ENCODE measurements at regions not wholly inside any gene's neighbourhood (a gene's known extent, or its start where the extent isn't known, plus 50 kb on each side); places are given as distances from the start of the nearest gene placed in this dataset.
A peak's percentile ranks its signal among the peaks of the same experiment; 100 is the strongest.

DNA sequence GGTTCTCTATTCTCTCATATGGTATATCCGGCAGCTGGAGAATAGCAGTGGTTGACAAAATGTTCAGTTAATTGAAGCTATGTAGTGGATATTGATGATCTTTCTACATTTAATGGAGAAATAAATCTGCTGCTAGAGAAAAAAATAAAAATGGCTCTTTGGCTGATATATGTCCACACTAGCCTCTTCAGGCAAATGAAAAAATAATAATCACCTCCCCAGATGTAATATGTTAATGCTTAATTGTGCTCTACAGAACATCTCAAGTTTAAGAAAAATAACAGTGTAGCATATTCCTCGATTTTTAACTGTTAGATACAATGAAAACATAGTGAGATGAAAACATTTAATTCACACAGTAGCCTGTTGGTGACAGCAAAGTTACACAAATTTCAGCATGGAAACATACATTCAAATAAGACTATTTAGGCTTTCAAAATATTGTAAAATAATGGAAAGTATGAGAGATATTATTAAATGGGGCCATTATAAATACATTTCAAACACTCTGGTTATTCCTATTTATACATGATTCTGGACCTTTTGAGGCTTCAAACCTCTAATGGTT is 543.0 kb downstream of the MAT2B start:
- peak in 1 of 6 experiments; percentile 17 for TF ChIP-seq CTCF (IDR thresholded peaks at IDR 0.05)
- no peak for TF ChIP-seq POLR2A (IDR thresholded peaks at IDR 0.05)

Data from thyroid gland (tissue), 4 donors.